Transverse colon (tissue), 4 donors: ENCODE measurements at regions not wholly inside any gene's neighbourhood (a gene's known extent, or its start where the extent isn't known, plus 50 kb on each side); places are given as distances from the start of the nearest gene placed in this dataset.

Experiments used
- DNase-seq: peaks from one replicate; pipeline ENCODE4 v3.0.0-alpha.2; 2019
- H3K27ac ChIP-seq, 4 donors: fragments of 200-600 bp; sonication (generic); 2 replicates each; pipeline ENCODE4 v1.5.1; 2016 to 2018; ENCODE audit warnings: inconsistent platforms in 4 of 4
- H3K27me3 ChIP-seq: fragments of 200-600 bp; sonication (generic); 2 replicates; pipeline ENCODE4 v1.5.1; 2017; ENCODE audit warnings: inconsistent platforms
- H3K36me3 ChIP-seq, 4 donors: fragments of 200-600 bp; sonication (generic); 2 replicates each; pipeline ENCODE4 v1.5.1; 2017 to 2019; ENCODE audit warnings: inconsistent platforms in 4 of 4
- H3K4me1 ChIP-seq, 4 donors: fragments of 200-600 bp; sonication (generic); 2 replicates each; pipeline ENCODE4 v1.5.1; 2017 to 2020; ENCODE audit warnings: inconsistent platforms in 4 of 4
- H3K4me3 ChIP-seq, 4 donors: fragments of 200-600 bp; sonication (generic); 1 replicate in 1 of 4; 2 replicates in 3 of 4; pipeline versions ENCODE4 v1.5.1 to v1.6.1; 2017 to 2019; ENCODE audit warnings: inconsistent platforms in 4 of 4
- H3K9me3 ChIP-seq, 2 donors: fragments of 200-600 bp; sonication (generic); 2 replicates each; pipeline ENCODE4 v1.5.1; 2017 to 2019; ENCODE audit warnings: inconsistent platforms in 2 of 2
- CTCF ChIP-seq, 5 experiments: fragments of 200-600 bp in 3 of 5; fragments of 450-650 bp in 2 of 5; sonication (generic) in 3 of 5; IDR thresholded peaks; 1 replicate in 2 of 5; 2 replicates in 3 of 5; pipeline ENCODE4 v1.5.1; 2016 to 2017; ENCODE audit warnings: antibody characterized with exemption in 5 of 5, inconsistent platforms in 3 of 5, mild to moderate bottlenecking in 2 of 5, moderate library complexity in 1 of 5
- EP300 ChIP-seq: sonication (generic); formaldehyde crosslinking; IDR thresholded peaks from one replicate; pipeline ENCODE4 v1.6.1; 2017; ENCODE audit warnings: antibody characterized with exemption, low read depth
- POLR2A ChIP-seq: fragments of 450-650 bp; IDR thresholded peaks from one replicate; pipeline ENCODE4 v1.6.1; 2016; ENCODE audit warnings: antibody characterized with exemption, mild to moderate bottlenecking, moderate library complexity
- POLR2AphosphoS5 ChIP-seq, 3 donors: sonication (generic); formaldehyde crosslinking; IDR thresholded peaks; one replicate each; pipeline ENCODE4 v1.6.1; 2016; ENCODE audit warnings: antibody characterized with exemption in 3 of 3
- WGBS, 2 donors: methylation state at CpG; one replicate each; pipeline ENCODE4 v1.1.5; 2018; ENCODE audit warnings: low coverage in 1 of 2; 5-methylcytosine and 5-hydroxymethylcytosine counted together
- in situ Hi-C, 4 donors: fragments of 200-750 bp; cut with MboI; loops; one replicate each; pipeline versions ENCODE4 v1.15.0 to v1.15.1; 2017; ENCODE audit warnings: low sequenced_read_pairs in 3 of 4, low pct_ligation_motif_present in 1 of 4, low pct_unique_long_range_greater_than_20kb in 1 of 4
- intact Hi-C: fragments of 100-400 bp; cut with DNase I; formaldehyde crosslinking; loops from one replicate; pipeline ENCODE4 v1.15.1; 2023; ENCODE audit warnings: low total_unique reads

GRCh38 chr2:122389694-122390093, 634.2 kb downstream of the TSN start:
- Histone ChIP-seq H3K27ac (no peak overlapping the region), H3K4me3 (no peak overlapping the region), H3K36me3 (no peaks in the 10 kb centered on the region), H3K9me3 (peaks cover 13 to 18% of the 10 kb centered on the region in 2 donors), H3K27me3 (no peaks in the 10 kb centered on the region), H3K4me1 (peaks cover 0 to 8% (median 2%) of the 10 kb centered on the region in 4 donors)
- TF ChIP-seq POLR2A = no peak
- no peak for TF ChIP-seq EP300
- no peak for TF ChIP-seq POLR2AphosphoS5 (IDR thresholded peaks at IDR 0.05)
- DNase-seq = no peak
- 69 to 70% methylated on average over 4 of the region's 4 CpGs for WGBS, 2 donors
- in situ Hi-C loops = no loop called here
- intact Hi-C loops = no loop called here

GRCh38 chr2:122390406-122390805, 635.0 kb downstream of the TSN start:
- Histone ChIP-seq H3K4me1 (peaks cover 0 to 8% (median 2%) of the 10 kb centered on the region in 4 donors), H3K9me3 (peaks cover 13 to 18% of the 10 kb centered on the region in 2 donors), H3K36me3 (no peaks in the 10 kb centered on the region), H3K27me3 (no peaks in the 10 kb centered on the region), H3K4me3 (no peak overlapping the region), H3K27ac (no peak overlapping the region)
- intact Hi-C loops (no loop called here), in situ Hi-C loops (no loop called here)
- WGBS, 2 donors = 17 to 27% methylated on average over 1 of the region's 1 CpG
- DNase-seq = peak; percentile 38
- TF ChIP-seq POLR2AphosphoS5 (IDR thresholded peaks at IDR 0.05) (peak in 1 of 3 donors; percentile 40), POLR2A (no peak)

GRCh38 chr2:122391726-122392125, 636.3 kb downstream of the TSN start:
- in situ Hi-C loops = no loop called here
- DNase-seq = no peak
- Histone ChIP-seq H3K9me3 (peaks cover 13 to 18% of the 10 kb centered on the region in 2 donors), H3K4me3 (no peak overlapping the region), H3K4me1 (peaks cover 0 to 8% (median 2%) of the 10 kb centered on the region in 4 donors), H3K27me3 (no peaks in the 10 kb centered on the region), H3K27ac (no peak overlapping the region), H3K36me3 (no peaks in the 10 kb centered on the region)
- no peak for TF ChIP-seq EP300
- TF ChIP-seq CTCF (IDR thresholded peaks at IDR 0.05) = no peak
- no peak for TF ChIP-seq POLR2AphosphoS5 (IDR thresholded peaks at IDR 0.05)
- TF ChIP-seq POLR2A = no peak
- intact Hi-C loops = no loop called here
- 72 to 74% methylated on average over 3 of the region's 3 CpGs for WGBS, 2 donors

- Histone ChIP-seq H3K9me3 (no peaks in the 10 kb centered on the region), H3K27ac (no peak overlapping the region), H3K27me3 (no peaks in the 10 kb centered on the region), H3K36me3 (no peaks in the 10 kb centered on the region), H3K4me3 (no peak overlapping the region), H3K4me1 (peaks cover 0 to 3% (median under 1%) of the 10 kb centered on the region in 4 donors)
- DNase-seq = no peak
- intact Hi-C loops (no loop called here), in situ Hi-C loops (no loop called here)
- TF ChIP-seq POLR2AphosphoS5 (IDR thresholded peaks at IDR 0.05) = no peak
- no peak for TF ChIP-seq CTCF (IDR thresholded peaks at IDR 0.05)
- TF ChIP-seq POLR2A = no peak
- TF ChIP-seq EP300 = no peak
- 81 to 93% methylated on average over 3 to 6 of the region's 6 CpGs for WGBS, 2 donors
Observed at GRCh38 chr2:122395687-122396086, 640.2 kb downstream of the TSN start.

GRCh38 chr2:122411231-122411630, 655.8 kb downstream of the TSN start:
- Histone ChIP-seq H3K9me3 (no peaks in the 10 kb centered on the region), H3K4me1 (no peaks in the 10 kb centered on the region), H3K27me3 (no peaks in the 10 kb centered on the region), H3K27ac (no peak overlapping the region), H3K4me3 (no peak overlapping the region), H3K36me3 (no peaks in the 10 kb centered on the region)
- TF ChIP-seq EP300 = no peak
- no peak for TF ChIP-seq POLR2AphosphoS5 (IDR thresholded peaks at IDR 0.05)
- no peak for TF ChIP-seq POLR2A
- DNase-seq = no peak
- intact Hi-C loops = no loop called here
- WGBS, 2 donors = 63 to 65% methylated on average over 4 to 5 of the region's 5 CpGs
- in situ Hi-C loops = no loop called here

GRCh38 chr2:122412360-122412759, 656.9 kb downstream of the TSN start:
- DNase-seq = no peak
- H3K27ac ChIP-seq = no peak overlapping the region
- intact Hi-C loops (no loop called here), in situ Hi-C loops (no loop called here)
- H3K9me3 ChIP-seq = no peaks in the 10 kb centered on the region
- H3K27me3 ChIP-seq = no peaks in the 10 kb centered on the region
- H3K4me3 ChIP-seq = no peak overlapping the region
- no peak for TF ChIP-seq CTCF (IDR thresholded peaks at IDR 0.05)
- no peaks in the 10 kb centered on the region for H3K36me3 ChIP-seq
- WGBS, 2 donors = 68 to 75% methylated on average over 6 of the region's 6 CpGs
- H3K4me1 ChIP-seq = no peaks in the 10 kb centered on the region
